B cell (primary cell): ENCODE measurements at regions not wholly inside any gene's neighbourhood (a gene's known extent, or its start where the extent isn't known, plus 50 kb on each side); places are given as distances from the start of the nearest gene placed in this dataset.

Experiments used
- ATAC-seq: fragments of 200-7000 bp; cut with Tn5 transposase; one replicate; pipeline ENCODE4 v1.10.0; 2021; ENCODE audit warnings: low read depth, mild to moderate bottlenecking, moderate number of reproducible peaks, moderate library complexity
- CTCF ChIA-PET: fragments of 350-600 bp; sonication (Branson Sonifier 250); formaldehyde crosslinking; loops from one replicate; lab custom pipeline; 2021; ENCODE audit warnings: antibody characterized with exemption, inconsistent platforms; lab: Charles Lee
- POLR2A ChIA-PET: fragments of 350-600 bp; sonication (Branson Sonifier 250); formaldehyde crosslinking; loops from one replicate; lab custom pipeline; 2021; ENCODE audit warnings: antibody characterized with exemption; lab: Charles Lee
- DNase-seq: peaks from one replicate; pipeline ENCODE4 v3.0.0; 2013
- H2AFZ ChIP-seq: 2 replicates; pipeline ENCODE4 v1.6.1; 2012; ENCODE audit warnings: mild to moderate bottlenecking, low read depth, low read length; ENCODE audit not compliant: insufficient read depth, poor library complexity, severe bottlenecking
- H3K27ac ChIP-seq, 2 donors: 1 replicate in 1 of 2; 2 replicates in 1 of 2; pipeline ENCODE4 v1.5.1; 2012 to 2013; ENCODE audit warnings: low read length in 2 of 2, mild to moderate bottlenecking in 2 of 2, moderate library complexity in 1 of 2
- H3K27me3 ChIP-seq, 4 experiments: fragments of 200-600 bp in 1 of 4; sonication (generic) in 1 of 4; replicated peaks in 1 of 4; 1 replicate in 2 of 4; 2 replicates in 2 of 4; pipeline versions ENCODE4 v1.6.1 to v1.7.0; 2013 to 2016; ENCODE audit warnings: low read length in 3 of 4, mild to moderate bottlenecking in 2 of 4, mixed read lengths in 1 of 4, moderate library complexity in 1 of 4; ENCODE audit not compliant: insufficient read depth in 4 of 4, control insufficient read depth in 3 of 4; ENCODE audit errors: control extremely low read depth in 1 of 4
- H3K36me3 ChIP-seq, 2 experiments: replicated peaks in 1 of 2; 1 replicate in 1 of 2; 2 replicates in 1 of 2; pipeline versions ENCODE4 v1.6.1 to v1.7.1; 2013; ENCODE audit warnings: low read length in 1 of 2; ENCODE audit not compliant: insufficient read depth in 2 of 2, control insufficient read depth in 1 of 2; ENCODE audit errors: control extremely low read depth in 1 of 2, extremely low read depth in 1 of 2
- H3K4me1 ChIP-seq, 2 donors: fragments of 200-600 bp in 1 of 2; sonication (generic) in 1 of 2; 1 replicate in 1 of 2; 2 replicates in 1 of 2; pipeline versions ENCODE4 v1.5.1 to v1.6.1; 2013 to 2017; ENCODE audit warnings: low read length in 2 of 2; ENCODE audit not compliant: control insufficient read depth in 2 of 2, insufficient read depth in 2 of 2
- H3K4me2 ChIP-seq: replicated peaks from 2 replicates; pipeline ENCODE3; 2012; ENCODE audit warnings: mild to moderate bottlenecking, low read depth, low read length; ENCODE audit not compliant: poor library complexity, severe bottlenecking
- H3K4me3 ChIP-seq, 5 experiments: fragments of 200-600 bp in 1 of 5; sonication (generic) in 1 of 5; 1 replicate in 3 of 5; 2 replicates in 2 of 5; pipeline versions ENCODE4 v1.5.1 to v1.7.0; 2011 to 2016; ENCODE audit warnings: low read length in 4 of 5, mild to moderate bottlenecking in 4 of 5, low read depth in 2 of 5, control low read depth in 1 of 5, moderate library complexity in 1 of 5; ENCODE audit not compliant: insufficient read depth in 1 of 5; ENCODE audit errors: control extremely low read depth in 1 of 5, extremely low read depth in 1 of 5
- H3K79me2 ChIP-seq: fragments of 200-600 bp; sonication (generic); one replicate; pipeline ENCODE4 v1.6.0; 2016; ENCODE audit warnings: low read length; ENCODE audit not compliant: control insufficient read depth, insufficient read depth
- H3K9ac ChIP-seq: fragments of 200-600 bp; sonication (generic); 2 replicates; pipeline ENCODE4 v1.6.1; 2017; ENCODE audit warnings: mild to moderate bottlenecking, low read length, moderate library complexity
- H3K9me3 ChIP-seq, 3 donors: one replicate each; pipeline versions ENCODE4 v1.6.1 to v1.7.1; 2013; ENCODE audit warnings: low read length in 2 of 3; ENCODE audit not compliant: control insufficient read depth in 2 of 3, insufficient read depth in 1 of 3; ENCODE audit errors: control extremely low read depth in 1 of 3
- H4K20me1 ChIP-seq: 2 replicates; pipeline ENCODE4 v1.6.0; 2012; ENCODE audit warnings: mild to moderate bottlenecking, low read length; ENCODE audit not compliant: insufficient read depth, control insufficient read depth, poor library complexity, severe bottlenecking
- H3K27ac Mint-ChIP-seq: one replicate; pipeline ENCODE4 v1.8.0; 2021; ENCODE audit warnings: mixed read lengths
- H3K27me3 Mint-ChIP-seq: one replicate; pipeline ENCODE4 v1.8.0; 2021; ENCODE audit warnings: mixed read lengths
- H3K4me1 Mint-ChIP-seq: one replicate; pipeline ENCODE4 v1.8.0; 2021; ENCODE audit warnings: mixed read lengths
- H3K4me3 Mint-ChIP-seq: one replicate; pipeline ENCODE4 v1.8.0; 2021; ENCODE audit warnings: mixed read lengths
- H3K9me3 Mint-ChIP-seq: one replicate; pipeline ENCODE4 v1.8.0; 2022; ENCODE audit warnings: mixed read lengths; ENCODE audit not compliant: insufficient read depth
- CTCF ChIP-seq: fragments of 200-600 bp; IDR thresholded peaks from one replicate; pipeline ENCODE4 v1.8.0; 2022; ENCODE audit warnings: antibody characterized with exemption, mild to moderate bottlenecking
- EZH2 ChIP-seq: IDR thresholded peaks from 2 replicates; pipeline ENCODE4 v1.6.1; 2012; ENCODE audit warnings: borderline replicate concordance, low read depth, mild to moderate bottlenecking, moderate library complexity, low read length; ENCODE audit not compliant: insufficient read depth, poor library complexity, severe bottlenecking
- WGBS: methylation state at CpG from one replicate; pipeline ENCODE4 v1.1.5; 2013; ENCODE audit warnings: missing lambda C conversion rate; ENCODE audit not compliant: insufficient coverage; 5-methylcytosine and 5-hydroxymethylcytosine counted together
- intact Hi-C: fragments of 100-400 bp; cut with micrococcal nuclease; formaldehyde crosslinking; loops from one replicate; pipeline ENCODE4 v1.10.0; 2022

GRCh38 chr20:60453388-60454246 is 495.4 kb downstream of the CDH26 start:
- no peak overlapping the region for H3K27ac ChIP-seq
- Mint-ChIP-seq H3K4me3 (no peak overlapping the region), H3K4me1 (no peaks in the 10 kb centered on the region), H3K27me3 (no peaks in the 10 kb centered on the region), H3K27ac (no peak overlapping the region), H3K9me3 (peaks cover under 1% of the 10 kb centered on the region)
- no peak for TF ChIP-seq EZH2
- TF ChIP-seq CTCF = no peak
- H3K4me3 ChIP-seq = no peak overlapping the region
- no peak overlapping the region for H3K4me2 ChIP-seq
- H3K9me3 ChIP-seq = peaks cover 0 to 13% (median 0%) of the 10 kb centered on the region in 3 donors
- DNase-seq = no peak
- H3K9ac ChIP-seq = no peak overlapping the region
- no peak overlapping the region for H2AFZ ChIP-seq
- ChIA-PET POLR2A (no interaction called here), CTCF (no interaction called here)
- H3K4me1 ChIP-seq = no peaks in the 10 kb centered on the region
- no peak for ATAC-seq
- H3K79me2 ChIP-seq = no peaks in the 10 kb centered on the region
- no peaks in the 10 kb centered on the region for H4K20me1 ChIP-seq
- H3K27me3 ChIP-seq = no peaks in the 10 kb centered on the region
- WGBS = 83% methylated on average over 11 of the region's 11 CpGs
- H3K36me3 ChIP-seq = no peaks in the 10 kb centered on the region
- intact Hi-C loops = no loop called here

- no peaks in the 10 kb centered on the region for H4K20me1 ChIP-seq
- intact Hi-C loops = no loop called here
- H3K4me3 ChIP-seq = no peak overlapping the region
- H3K4me1 Mint-ChIP-seq = no peaks in the 10 kb centered on the region
- H3K9me3 ChIP-seq = peaks cover 0 to 13% (median 0%) of the 10 kb centered on the region in 3 donors
- no peak overlapping the region for H2AFZ ChIP-seq
- no peak overlapping the region for H3K27ac ChIP-seq
- H3K27me3 Mint-ChIP-seq = no peaks in the 10 kb centered on the region
- WGBS = 85% methylated on average over 8 of the region's 8 CpGs
- H3K9me3 Mint-ChIP-seq = peaks cover 3% of the 10 kb centered on the region
- ChIA-PET CTCF (no interaction called here), POLR2A (no interaction called here)
- no peaks in the 10 kb centered on the region for H3K4me1 ChIP-seq
- no peak overlapping the region for H3K9ac ChIP-seq
- TF ChIP-seq CTCF (no peak), EZH2 (no peak)
- H3K27me3 ChIP-seq = no peaks in the 10 kb centered on the region
- ATAC-seq (no peak), DNase-seq (no peak)
- no peak overlapping the region for H3K4me3 Mint-ChIP-seq
- no peak overlapping the region for H3K4me2 ChIP-seq
- no peaks in the 10 kb centered on the region for H3K79me2 ChIP-seq
- H3K36me3 ChIP-seq = no peaks in the 10 kb centered on the region
- no peak overlapping the region for H3K27ac Mint-ChIP-seq
These were observed 496.3 kb downstream of the CDH26 start for GRCh38 chr20:60454491-60454890.
